ENCODE measurements at regions not wholly inside any gene's neighbourhood (a gene's known extent, or its start where the extent isn't known, plus 50 kb on each side); places are given as distances from the start of the nearest gene placed in this dataset.

GRCh38 chr3:68228856-68229255 lies 574.4 kb upstream of the SUCLG2 start:
- POLR2A ChIA-PET = no interaction called here
- BruUV-seq (replicated peaks) = no TSS peak

DNA sequence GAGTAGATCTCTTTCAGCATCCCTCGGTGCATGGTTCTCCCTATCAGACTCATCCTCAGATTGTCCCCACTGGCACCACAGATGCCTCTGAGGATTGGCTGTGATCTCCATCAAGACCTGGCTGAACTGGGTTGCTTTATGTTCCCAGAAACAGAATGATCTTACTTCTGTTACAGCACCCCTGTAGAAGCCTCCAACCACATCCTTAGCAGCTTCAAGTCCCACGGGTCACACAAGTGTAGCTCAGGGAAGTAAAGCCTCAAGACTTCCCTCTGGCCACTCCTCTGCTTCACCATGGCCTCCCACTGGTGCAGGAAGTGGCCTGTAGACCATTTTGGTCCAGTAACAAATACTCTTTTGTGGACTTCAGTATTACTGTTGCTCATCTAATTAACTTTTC lies 566.4 kb upstream of the SUCLG2 start:
- H3K4me1 ChIP-seq (ENCODE audit: insufficient read depth, low read length, poor library complexity, severe bottlenecking) = no peaks in the 10 kb centered on the region
- TF ChIP-seq, protein P1, sequence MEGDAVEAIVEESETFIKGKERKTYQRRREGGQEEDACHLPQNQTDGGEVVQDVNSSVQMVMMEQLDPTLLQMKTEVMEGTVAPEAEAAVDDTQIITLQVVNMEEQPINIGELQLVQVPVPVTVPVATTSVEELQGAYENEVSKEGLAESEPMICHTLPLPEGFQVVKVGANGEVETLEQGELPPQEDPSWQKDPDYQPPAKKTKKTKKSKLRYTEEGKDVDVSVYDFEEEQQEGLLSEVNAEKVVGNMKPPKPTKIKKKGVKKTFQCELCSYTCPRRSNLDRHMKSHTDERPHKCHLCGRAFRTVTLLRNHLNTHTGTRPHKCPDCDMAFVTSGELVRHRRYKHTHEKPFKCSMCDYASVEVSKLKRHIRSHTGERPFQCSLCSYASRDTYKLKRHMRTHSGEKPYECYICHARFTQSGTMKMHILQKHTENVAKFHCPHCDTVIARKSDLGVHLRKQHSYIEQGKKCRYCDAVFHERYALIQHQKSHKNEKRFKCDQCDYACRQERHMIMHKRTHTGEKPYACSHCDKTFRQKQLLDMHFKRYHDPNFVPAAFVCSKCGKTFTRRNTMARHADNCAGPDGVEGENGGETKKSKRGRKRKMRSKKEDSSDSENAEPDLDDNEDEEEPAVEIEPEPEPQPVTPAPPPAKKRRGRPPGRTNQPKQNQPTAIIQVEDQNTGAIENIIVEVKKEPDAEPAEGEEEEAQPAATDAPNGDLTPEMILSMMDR (conservative IDR thresholded peaks at IDR 0.05; ENCODE audit: low read length) = no peak
- no peak for TF ChIP-seq EZH2phosphoT487 (IDR thresholded peaks at IDR 0.05; ENCODE audit: borderline replicate concordance, low read depth, low read length)
- H3K79me2 ChIP-seq (ENCODE audit: insufficient read depth, low read depth, low read length) = no peaks in the 10 kb centered on the region
- ChIA-PET CTCF (ENCODE audit: unreplicated experiment) (no interaction called here), POLR2A (interaction anchor here (1.0 kb wide), 1 partner anchor 11 kb away, joined by 3 read pairs; no protein-coding TSS in a partner anchor)
- H3K9me2 ChIP-seq (ENCODE audit: insufficient read depth, low read length) = no peaks in the 10 kb centered on the region
- no peak overlapping the region for H3K27ac ChIP-seq (ENCODE audit: low read depth, low read length, poor library complexity, severe bottlenecking)
- BruUV-seq (replicated peaks) = no TSS peak
- H3K9me3 ChIP-seq (ENCODE audit: low read length) = no peaks in the 10 kb centered on the region
- intact Hi-C loops (cut with micrococcal nuclease; ENCODE audit: unreplicated experiment) = no loop called here
- no peak for DNase-seq (ENCODE audit: low spot score)
- H3K36me3 ChIP-seq (ENCODE audit: insufficient read depth, low read length) = no peaks in the 10 kb centered on the region
- H2AFZ ChIP-seq (ENCODE audit: low read length) = no peak overlapping the region
- no peaks in the 10 kb centered on the region for H4K20me1 ChIP-seq (ENCODE audit: insufficient read depth, low read length)
- H3K4me3 ChIP-seq (ENCODE audit: low read depth, low read length, poor library complexity, severe bottlenecking) = no peak overlapping the region
- no peak overlapping the region for H3K4me2 ChIP-seq (ENCODE audit: low read length)

More at GRCh38 chr3:68228856-68229255, 574.4 kb upstream of the SUCLG2 start:
- Histone ChIP-seq H3K9me3 (ENCODE audit: low read length) (no peaks in the 10 kb centered on the region), H3K27ac (ENCODE audit: low read depth, low read length, poor library complexity, severe bottlenecking) (no peak overlapping the region), H3K4me3 (ENCODE audit: low read depth, low read length, poor library complexity, severe bottlenecking) (no peak overlapping the region), H3K9me2 (ENCODE audit: insufficient read depth, low read length) (no peaks in the 10 kb centered on the region), H3K4me2 (ENCODE audit: low read length) (no peak overlapping the region), H3K4me1 (ENCODE audit: insufficient read depth, low read length, poor library complexity, severe bottlenecking) (no peaks in the 10 kb centered on the region), H3K36me3 (ENCODE audit: insufficient read depth, low read length) (no peaks in the 10 kb centered on the region), H4K20me1 (ENCODE audit: insufficient read depth, low read length) (no peaks in the 10 kb centered on the region), H2AFZ (ENCODE audit: low read length) (no peak overlapping the region), H3K79me2 (ENCODE audit: insufficient read depth, low read depth, low read length) (no peaks in the 10 kb centered on the region)
- no peak for DNase-seq (ENCODE audit: low spot score)
- CTCF ChIA-PET (ENCODE audit: unreplicated experiment) = no interaction called here
- TF ChIP-seq EZH2phosphoT487 (IDR thresholded peaks at IDR 0.05; ENCODE audit: borderline replicate concordance, low read depth, low read length) = no peak
- TF ChIP-seq, protein P1 (conservative IDR thresholded peaks at IDR 0.05; ENCODE audit: low read length) = no peak
- intact Hi-C loops (cut with micrococcal nuclease; ENCODE audit: unreplicated experiment) = no loop called here

DNA sequence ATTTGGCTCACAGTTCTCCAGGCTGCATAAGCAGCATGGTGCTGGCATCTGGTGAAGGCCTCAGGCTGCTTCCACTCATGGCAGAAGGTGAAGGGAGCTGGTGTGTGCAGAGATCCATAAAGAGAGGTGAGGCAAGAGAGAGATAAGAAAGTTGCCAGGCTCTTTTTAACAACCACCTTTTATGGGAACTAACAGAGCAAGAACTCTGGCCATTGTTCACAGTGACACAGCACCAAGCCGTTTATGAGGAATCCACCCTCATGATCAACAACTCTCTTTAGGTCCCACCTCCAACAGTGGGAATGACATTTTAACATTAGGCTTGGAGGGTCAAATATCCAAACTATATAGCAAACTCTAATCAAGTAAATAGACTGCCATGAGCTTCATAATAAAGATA lies 557.2 kb upstream of the SUCLG2 start:
- Histone ChIP-seq H3K9me2 (ENCODE audit: insufficient read depth, low read length) (no peaks in the 10 kb centered on the region), H3K4me1 (ENCODE audit: insufficient read depth, low read length, poor library complexity, severe bottlenecking) (no peaks in the 10 kb centered on the region), H3K4me3 (ENCODE audit: low read depth, low read length, poor library complexity, severe bottlenecking) (no peak overlapping the region), H3K79me2 (ENCODE audit: insufficient read depth, low read depth, low read length) (no peaks in the 10 kb centered on the region), H3K4me2 (ENCODE audit: low read length) (no peak overlapping the region), H3K27ac (ENCODE audit: low read depth, low read length, poor library complexity, severe bottlenecking) (no peak overlapping the region), H3K9me3 (ENCODE audit: low read length) (no peaks in the 10 kb centered on the region), H2AFZ (ENCODE audit: low read length) (no peak overlapping the region), H3K36me3 (ENCODE audit: insufficient read depth, low read length) (no peaks in the 10 kb centered on the region), H4K20me1 (ENCODE audit: insufficient read depth, low read length) (no peaks in the 10 kb centered on the region)
- no TSS peak for BruUV-seq (replicated peaks)
- ChIA-PET CTCF (ENCODE audit: unreplicated experiment) (no interaction called here), POLR2A (no interaction called here)
- DNase-seq (ENCODE audit: low spot score) = no peak
- TF ChIP-seq EZH2phosphoT487 (IDR thresholded peaks at IDR 0.05; ENCODE audit: borderline replicate concordance, low read depth, low read length) = no peak
- TF ChIP-seq, protein P1 (conservative IDR thresholded peaks at IDR 0.05; ENCODE audit: low read length) = no peak
- intact Hi-C loops (cut with micrococcal nuclease; ENCODE audit: unreplicated experiment) = no loop called here
